Keratinocyte (primary cell): ENCODE measurements at regions not wholly inside any gene's neighbourhood (a gene's known extent, or its start where the extent isn't known, plus 50 kb on each side); places are given as distances from the start of the nearest gene placed in this dataset.

ENCODE experiments used
- CTCF ChIP-seq, 3 experiments: IDR thresholded peaks in 1 of 3; conservative IDR thresholded peaks in 1 of 3; optimal IDR thresholded peaks in 1 of 3; 2 replicates in 2 of 3; 3 replicates in 1 of 3; pipeline versions ENCODE3 to v1.5.1; 2011; ENCODE audit warnings: low read length in 3 of 3, mild to moderate bottlenecking in 3 of 3, moderate library complexity in 2 of 3, control low read depth in 1 of 3, inconsistent platforms in 1 of 3; ENCODE audit not compliant: insufficient read depth in 2 of 3; ENCODE audit errors: extremely low read depth in 1 of 3
- EZH2 ChIP-seq: IDR thresholded peaks from one replicate; pipeline ENCODE4 v1.6.1; 2012; ENCODE audit warnings: inconsistent platforms, mild to moderate bottlenecking, low read length, moderate library complexity

DNA sequence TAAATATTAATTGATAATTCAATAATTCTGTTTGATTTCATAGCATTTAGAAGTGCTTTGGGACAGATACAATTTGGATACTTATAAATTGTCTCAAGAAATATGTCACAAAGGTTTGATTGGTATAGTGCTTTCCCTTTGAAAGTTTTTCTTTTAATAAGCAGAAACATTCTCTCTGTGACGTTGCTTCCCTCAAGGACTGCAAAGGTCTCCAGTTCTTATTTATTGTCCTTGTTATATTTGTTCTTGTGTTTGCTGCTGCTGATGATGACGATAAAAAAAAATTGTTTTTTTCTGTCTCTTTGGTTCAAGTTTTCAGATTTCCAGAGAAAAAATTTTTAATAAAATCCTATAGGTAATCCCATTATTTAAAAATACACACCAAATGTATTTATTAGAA lies 176.3 kb upstream of the CLEC14A start:
- TF ChIP-seq CTCF (optimal IDR thresholded peaks at IDR 0.05 in 1 of 3, IDR thresholded peaks at IDR 0.05 in 1 of 3, conservative IDR thresholded peaks at IDR 0.05 in 1 of 3; ENCODE audit: extremely low read depth in 1 of 3, insufficient read depth in 2 of 3, low read length in 3 of 3) (no peak), EZH2 (no peak)
